Esophagus squamous epithelium (tissue), 4 donors: ENCODE measurements at regions not wholly inside any gene's neighbourhood (a gene's known extent, or its start where the extent isn't known, plus 50 kb on each side); places are given as distances from the start of the nearest gene placed in this dataset.

Source experiments
- POLR2A ChIP-seq, 4 donors: fragments of 450-650 bp; IDR thresholded peaks; one replicate each; pipeline ENCODE4 v1.6.1; 2017; ENCODE audit warnings: antibody characterized with exemption in 4 of 4, mild to moderate bottlenecking in 4 of 4, moderate library complexity in 3 of 4
- TF ChIP-seq, protein P1 (sequence below), 6 experiments: fragments of 450-650 bp in 4 of 6; fragments of 200-600 bp in 2 of 6; sonication (generic) in 2 of 6; IDR thresholded peaks; one replicate each; pipeline ENCODE4 v1.5.1; 2016 to 2019; ENCODE audit warnings: antibody characterized with exemption in 6 of 6, mild to moderate bottlenecking in 4 of 6, moderate library complexity in 4 of 6

- TF ChIP-seq POLR2A (IDR thresholded peaks at IDR 0.05): no peak
- TF ChIP-seq, protein P1, sequence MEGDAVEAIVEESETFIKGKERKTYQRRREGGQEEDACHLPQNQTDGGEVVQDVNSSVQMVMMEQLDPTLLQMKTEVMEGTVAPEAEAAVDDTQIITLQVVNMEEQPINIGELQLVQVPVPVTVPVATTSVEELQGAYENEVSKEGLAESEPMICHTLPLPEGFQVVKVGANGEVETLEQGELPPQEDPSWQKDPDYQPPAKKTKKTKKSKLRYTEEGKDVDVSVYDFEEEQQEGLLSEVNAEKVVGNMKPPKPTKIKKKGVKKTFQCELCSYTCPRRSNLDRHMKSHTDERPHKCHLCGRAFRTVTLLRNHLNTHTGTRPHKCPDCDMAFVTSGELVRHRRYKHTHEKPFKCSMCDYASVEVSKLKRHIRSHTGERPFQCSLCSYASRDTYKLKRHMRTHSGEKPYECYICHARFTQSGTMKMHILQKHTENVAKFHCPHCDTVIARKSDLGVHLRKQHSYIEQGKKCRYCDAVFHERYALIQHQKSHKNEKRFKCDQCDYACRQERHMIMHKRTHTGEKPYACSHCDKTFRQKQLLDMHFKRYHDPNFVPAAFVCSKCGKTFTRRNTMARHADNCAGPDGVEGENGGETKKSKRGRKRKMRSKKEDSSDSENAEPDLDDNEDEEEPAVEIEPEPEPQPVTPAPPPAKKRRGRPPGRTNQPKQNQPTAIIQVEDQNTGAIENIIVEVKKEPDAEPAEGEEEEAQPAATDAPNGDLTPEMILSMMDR (IDR thresholded peaks at IDR 0.05): no peak
These were observed 692.6 kb upstream of the COBL start for GRCh38 chr7:52009181-52009580.
